ENCODE measurements at regions not wholly inside any gene's neighbourhood (a gene's known extent, or its start where the extent isn't known, plus 50 kb on each side); places are given as distances from the start of the nearest gene placed in this dataset.
"Not testable (repeated sequence)": the region's sequence is repeated elsewhere in the genome, so short reads cannot be mapped to it uniquely, and the experiment has no call there.

- no peak for DNase-seq (ENCODE audit: low read depth)
These were observed 105.6 kb upstream of the ZBTB20 start for GRCh38 chr3:115252679-115253078.

- peak; percentile 2 for DNase-seq (ENCODE audit: low read depth)
These were observed 107.6 kb upstream of the ZBTB20 start for GRCh38 chr3:115254492-115255196.

DNA sequence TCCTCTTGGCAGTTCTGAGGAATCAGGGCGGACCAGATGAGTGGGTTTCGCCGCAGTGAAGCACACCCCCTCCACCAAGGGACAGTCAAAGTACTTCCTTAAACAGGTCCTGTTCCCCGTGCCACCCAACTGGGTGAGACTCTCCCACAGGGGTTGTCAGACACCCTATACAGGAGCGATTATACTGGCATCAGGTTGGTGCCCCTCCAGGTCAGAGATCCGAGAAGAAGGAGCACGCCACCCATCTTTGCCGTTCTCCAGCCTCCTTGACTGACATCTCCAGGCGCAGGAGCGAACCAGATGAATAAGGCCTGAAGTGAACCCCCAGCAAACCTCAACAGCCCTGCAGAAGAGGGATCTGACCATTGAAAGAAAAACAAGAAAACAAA, 108.1 kb upstream of the ZBTB20 start:
- no peak for DNase-seq (ENCODE audit: low read depth)

GRCh38 chr3:115270849-115271248, 123.8 kb upstream of the ZBTB20 start:
- no peak for DNase-seq (ENCODE audit: low read depth)

DNA sequence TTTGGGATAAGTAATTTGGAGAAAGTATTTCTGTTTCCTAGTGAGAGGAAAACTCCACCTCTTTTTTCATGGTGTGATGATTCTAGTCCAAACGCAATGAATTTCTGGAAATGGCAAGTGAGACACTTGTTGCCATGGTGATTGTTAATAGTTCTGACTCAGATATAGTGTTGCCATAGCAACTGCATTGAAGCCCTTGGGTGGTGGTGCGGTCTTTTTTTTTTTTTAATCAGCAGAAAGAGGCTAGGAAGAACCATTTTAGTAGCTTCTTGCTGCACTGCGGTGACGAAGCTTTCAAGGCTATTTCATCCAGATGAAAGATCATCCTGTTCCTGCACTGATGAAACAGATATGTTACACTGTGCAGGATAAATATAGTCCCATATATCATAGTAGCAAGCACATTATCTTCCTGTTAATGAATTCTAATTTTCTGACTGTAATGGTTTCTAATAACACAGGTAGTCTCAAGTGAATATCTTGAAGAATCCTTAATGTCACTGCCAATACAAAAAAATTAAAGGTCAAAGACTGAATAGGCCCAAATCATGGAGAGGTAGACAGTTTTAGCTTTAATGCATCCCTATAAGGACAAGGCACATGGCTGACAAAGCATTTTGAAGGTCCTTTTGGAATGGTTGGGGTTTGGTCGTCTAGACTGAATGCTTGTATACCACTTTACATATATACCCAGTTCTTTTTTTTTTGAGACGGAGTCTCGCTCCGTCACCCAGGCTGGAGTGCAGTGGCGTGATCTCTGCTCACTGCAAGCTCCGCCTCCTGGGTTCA, 125.1 kb upstream of the ZBTB20 start:
- peak; percentile 76 for DNase-seq (ENCODE audit: low read depth)

DNA sequence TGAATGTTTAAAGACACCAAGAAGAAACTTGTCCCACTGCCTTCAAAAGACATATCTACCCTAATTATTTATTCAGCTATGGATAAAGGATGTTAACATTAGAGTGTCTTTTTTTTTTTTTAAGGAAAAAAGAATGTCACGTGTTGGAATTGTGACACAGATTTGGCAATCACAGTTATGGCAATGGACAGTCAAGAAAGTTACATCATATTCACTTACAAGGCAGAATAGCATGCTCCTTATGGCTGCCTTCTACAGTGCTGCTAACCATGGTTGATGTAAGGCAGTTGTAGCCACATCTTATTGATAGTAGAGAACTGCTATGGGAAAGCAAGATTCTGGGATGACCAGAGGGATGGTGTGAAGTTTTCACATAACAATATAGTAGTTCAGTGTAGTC, 128.8 kb upstream of the ZBTB20 start:
- DNase-seq (ENCODE audit: low read depth): no peak

DNA sequence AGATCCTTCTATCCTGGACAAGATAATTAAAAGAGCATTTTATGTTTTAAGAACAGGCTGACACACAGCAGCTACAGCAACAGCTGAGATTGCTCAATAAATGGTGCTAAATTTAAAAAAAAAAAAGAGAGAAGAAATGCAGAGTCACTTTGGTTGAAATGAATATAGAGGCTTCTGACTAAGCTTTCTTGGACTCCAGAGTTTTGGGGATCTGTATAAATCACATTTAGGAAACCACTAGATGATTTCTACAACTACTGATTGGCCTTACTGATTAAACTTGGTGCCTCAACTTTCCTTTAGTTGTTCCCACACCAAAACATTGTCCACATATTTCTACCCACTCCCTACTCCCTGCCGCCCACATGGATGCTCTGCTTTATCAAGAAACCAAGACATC, 132.9 kb upstream of the ZBTB20 start:
- peak; percentile 2 for DNase-seq (ENCODE audit: low read depth)

DNA sequence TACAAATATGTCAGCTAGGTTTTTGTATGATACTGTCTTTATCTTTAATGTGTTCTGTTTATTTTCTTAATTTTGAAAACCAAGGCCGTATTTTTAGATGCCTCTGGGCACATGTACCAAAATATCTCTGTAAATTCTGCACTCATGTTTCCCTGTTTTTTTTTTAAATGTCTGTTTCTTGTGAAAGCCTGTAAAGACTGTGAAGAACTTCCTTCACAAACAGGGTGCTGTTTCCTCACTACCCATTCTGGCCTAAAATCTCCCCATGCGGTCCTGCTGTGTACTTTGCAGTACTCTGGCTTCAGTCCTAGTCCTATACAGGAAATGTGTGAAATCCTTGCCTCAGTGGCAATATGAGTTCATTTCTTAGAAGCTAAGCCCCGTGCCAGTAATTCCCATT, 133.4 kb upstream of the ZBTB20 start:
- DNase-seq (ENCODE audit: low read depth): no peak

- DNase-seq (ENCODE audit: low read depth): no peak
These were observed 134.9 kb upstream of the ZBTB20 start for GRCh38 chr3:115281697-115282675.

- DNase-seq (ENCODE audit: low read depth): peak; percentile 83
These were observed 137.9 kb upstream of the ZBTB20 start for GRCh38 chr3:115284980-115285379.

DNA sequence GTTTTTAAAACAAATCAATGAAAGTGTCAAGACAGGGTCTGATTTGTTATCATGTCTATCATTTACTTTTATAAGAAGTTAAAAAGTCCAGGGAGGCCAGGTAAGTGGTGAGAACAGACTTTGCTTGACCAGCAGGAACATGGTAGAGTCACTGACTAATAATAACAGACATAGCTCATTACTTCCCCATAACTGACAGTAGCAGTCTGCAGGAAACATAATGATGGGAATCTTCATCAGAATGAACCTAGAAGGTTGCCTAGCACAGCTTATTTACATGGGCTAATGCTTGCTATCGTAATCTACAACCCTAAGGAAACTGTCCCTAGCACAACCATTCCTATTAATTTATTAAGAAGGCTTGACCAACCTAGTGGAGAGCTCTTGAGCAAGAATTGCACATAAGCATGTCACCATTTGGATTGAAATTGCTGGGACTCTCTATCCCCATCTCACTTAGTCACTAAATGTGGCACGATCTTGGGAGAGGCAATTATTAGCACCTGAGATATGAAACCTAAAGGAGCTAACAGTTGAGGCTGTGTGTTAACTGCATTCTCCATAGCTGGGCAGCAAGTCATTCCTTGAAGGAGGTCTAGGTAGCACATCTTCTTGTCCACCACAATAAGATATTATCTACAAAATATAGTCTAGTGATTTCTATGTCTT, 139.6 kb upstream of the ZBTB20 start:
- no peak for DNase-seq (ENCODE audit: low read depth)

DNA sequence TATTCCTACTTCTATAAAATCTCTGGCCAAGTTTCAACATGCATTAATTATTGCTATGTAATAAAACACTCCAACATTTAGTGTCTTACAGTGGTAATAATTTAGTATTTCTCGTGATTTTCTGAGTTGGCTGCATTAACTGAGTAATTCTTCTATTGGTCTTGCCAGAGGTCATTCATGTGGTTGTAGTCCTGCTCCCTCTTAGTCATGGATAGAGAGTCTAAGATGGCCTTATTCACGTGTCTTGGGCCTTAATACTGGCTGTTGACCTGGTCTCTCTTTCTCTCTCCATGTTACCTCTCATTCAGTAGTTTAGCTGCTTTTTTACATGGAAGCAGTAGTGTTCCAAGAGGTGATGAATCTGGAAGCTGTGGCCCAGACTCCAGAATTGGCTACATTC, 140.1 kb upstream of the ZBTB20 start:
- no peak for DNase-seq (ENCODE audit: low read depth)

DNA sequence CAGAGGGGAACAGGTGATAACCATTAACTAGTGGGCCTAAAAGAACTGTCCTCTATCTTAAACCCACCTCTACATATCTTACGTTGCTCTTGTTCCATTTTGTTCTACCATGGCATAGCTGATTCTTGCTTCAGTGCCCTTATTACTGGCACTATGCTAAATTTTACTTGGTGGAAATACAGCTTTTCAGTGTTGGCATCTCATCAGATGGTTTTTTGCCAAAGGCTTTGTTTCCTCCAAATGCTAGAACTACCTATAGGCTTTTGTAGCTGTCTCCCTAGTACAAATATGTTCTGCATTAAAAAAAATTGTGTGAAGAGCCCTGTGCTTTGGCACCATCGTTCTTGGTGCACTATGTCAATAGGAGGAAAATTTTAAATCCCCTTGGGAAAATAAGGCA, 145.0 kb upstream of the ZBTB20 start:
- DNase-seq (ENCODE audit: low read depth): no peak

DNA sequence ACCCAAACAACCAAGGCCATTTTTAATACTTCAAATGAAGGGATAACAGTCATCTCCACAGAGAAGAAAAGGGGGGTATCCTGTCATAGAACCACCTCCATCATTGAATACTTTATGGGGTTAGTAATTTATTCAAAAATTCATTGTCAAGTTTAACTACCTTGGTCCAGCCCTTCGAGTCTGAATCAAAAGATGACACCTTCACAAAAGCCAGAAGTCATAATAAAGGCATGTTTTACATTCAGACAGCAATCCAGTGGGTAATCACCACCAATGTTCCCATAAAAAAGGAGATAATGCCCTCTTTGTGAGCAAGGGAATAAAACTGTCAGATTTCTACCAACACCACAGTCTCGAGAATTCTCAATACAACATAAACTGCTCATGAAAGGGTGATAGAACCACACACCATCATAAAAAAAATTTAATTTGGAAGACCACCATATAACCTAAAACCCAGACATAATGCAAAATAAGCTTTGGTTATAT, 145.6 kb upstream of the ZBTB20 start:
- DNase-seq (ENCODE audit: low read depth): no peak

- DNase-seq (ENCODE audit: low read depth): no peak
These were observed 146.2 kb upstream of the ZBTB20 start for GRCh38 chr3:115293321-115293720.

GRCh38 chr3:115301364-115301860, 154.3 kb upstream of the ZBTB20 start:
- DNase-seq (ENCODE audit: low read depth): no peak

DNA sequence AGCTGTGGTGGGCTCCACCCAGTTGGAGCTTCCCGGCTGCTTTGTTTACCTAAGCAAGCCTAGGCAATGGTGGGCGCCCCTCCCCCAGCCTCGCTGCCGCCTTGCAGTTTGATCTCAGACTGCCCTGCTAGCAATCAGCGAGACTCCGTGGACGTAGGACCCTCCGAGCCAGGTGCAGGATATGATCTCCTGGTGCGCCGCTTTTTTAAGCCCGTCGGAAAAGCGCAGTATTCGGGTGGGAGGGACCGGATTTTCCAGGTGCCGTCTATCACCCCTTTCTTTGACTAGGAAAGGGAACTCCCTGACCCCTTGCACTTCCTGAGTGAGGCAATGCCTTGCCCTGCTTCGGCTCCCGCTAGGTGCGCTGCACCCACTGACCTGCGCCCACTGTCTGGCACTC, 170.9 kb upstream of the ZBTB20 start:
- not testable (repeated sequence) for DNase-seq (ENCODE audit: low read depth)

DNA sequence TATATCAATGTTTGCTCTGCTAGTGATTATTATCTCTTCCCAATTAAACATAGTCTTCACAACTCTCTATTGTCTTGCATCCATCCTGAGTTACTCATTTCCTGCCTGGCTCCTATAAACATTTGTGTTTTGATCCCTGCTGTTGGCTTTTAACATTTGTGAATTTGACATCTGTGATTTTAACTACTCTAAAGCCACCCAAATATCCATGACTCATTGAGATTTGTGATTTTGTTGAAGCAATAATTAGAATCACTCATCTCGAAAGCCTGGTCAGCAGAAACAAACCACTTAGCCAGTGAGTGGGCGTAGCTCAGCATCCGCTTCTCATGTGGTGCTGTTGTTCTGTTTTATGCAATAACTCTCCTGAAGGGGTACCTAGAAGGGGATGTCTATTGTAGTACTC, 174.3 kb upstream of the ZBTB20 start:
- DNase-seq (ENCODE audit: low read depth): peak; percentile 38

GRCh38 chr3:115322901-115323300, 175.8 kb upstream of the ZBTB20 start:
- DNase-seq (ENCODE audit: low read depth): no peak

GRCh38 chr3:115323380-115323779, 176.3 kb upstream of the ZBTB20 start:
- no peak for DNase-seq (ENCODE audit: low read depth)

GRCh38 chr3:115324056-115324455, 177.0 kb upstream of the ZBTB20 start:
- no peak for DNase-seq (ENCODE audit: low read depth)

Data from renal cortical epithelial cell (primary cell).